ENCODE measurements at regions not wholly inside any gene's neighbourhood (a gene's known extent, or its start where the extent isn't known, plus 50 kb on each side); places are given as distances from the start of the nearest gene placed in this dataset.

DNA sequence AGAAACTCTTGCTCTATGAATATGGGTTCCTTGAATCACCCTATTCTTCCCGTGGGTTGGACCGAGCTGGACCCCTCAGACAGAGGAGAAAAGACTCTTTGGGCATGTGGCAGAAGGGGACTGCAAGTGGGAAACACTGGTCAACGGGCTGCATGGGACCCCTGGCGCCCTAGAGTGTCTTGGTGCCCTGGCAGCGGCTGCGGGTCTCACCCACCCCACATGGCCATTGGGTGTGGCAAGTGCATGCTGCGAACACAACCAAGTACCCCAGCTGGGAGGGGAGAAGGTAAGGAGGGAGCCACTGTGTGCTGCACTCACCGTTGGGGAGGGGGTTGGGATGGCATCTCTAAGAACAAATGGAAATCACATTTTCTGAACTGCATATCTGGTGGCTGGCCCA lies 438.8 kb upstream of the EYS start:
- no peak overlapping the region for H2AFZ ChIP-seq
- no peaks in the 10 kb centered on the region for H3F3A ChIP-seq (ENCODE audit: insufficient read depth, low read depth)
- no peaks in the 10 kb centered on the region for H3K27me3 ChIP-seq (ENCODE audit: insufficient read depth, low read depth)
- TF ChIP-seq EZH2 (IDR thresholded peaks at IDR 0.05; ENCODE audit: low read depth) = no peak
- TF ChIP-seq, protein P1, sequence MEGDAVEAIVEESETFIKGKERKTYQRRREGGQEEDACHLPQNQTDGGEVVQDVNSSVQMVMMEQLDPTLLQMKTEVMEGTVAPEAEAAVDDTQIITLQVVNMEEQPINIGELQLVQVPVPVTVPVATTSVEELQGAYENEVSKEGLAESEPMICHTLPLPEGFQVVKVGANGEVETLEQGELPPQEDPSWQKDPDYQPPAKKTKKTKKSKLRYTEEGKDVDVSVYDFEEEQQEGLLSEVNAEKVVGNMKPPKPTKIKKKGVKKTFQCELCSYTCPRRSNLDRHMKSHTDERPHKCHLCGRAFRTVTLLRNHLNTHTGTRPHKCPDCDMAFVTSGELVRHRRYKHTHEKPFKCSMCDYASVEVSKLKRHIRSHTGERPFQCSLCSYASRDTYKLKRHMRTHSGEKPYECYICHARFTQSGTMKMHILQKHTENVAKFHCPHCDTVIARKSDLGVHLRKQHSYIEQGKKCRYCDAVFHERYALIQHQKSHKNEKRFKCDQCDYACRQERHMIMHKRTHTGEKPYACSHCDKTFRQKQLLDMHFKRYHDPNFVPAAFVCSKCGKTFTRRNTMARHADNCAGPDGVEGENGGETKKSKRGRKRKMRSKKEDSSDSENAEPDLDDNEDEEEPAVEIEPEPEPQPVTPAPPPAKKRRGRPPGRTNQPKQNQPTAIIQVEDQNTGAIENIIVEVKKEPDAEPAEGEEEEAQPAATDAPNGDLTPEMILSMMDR (conservative IDR thresholded peaks at IDR 0.05) = no peak
- H3K4me3 ChIP-seq = no peak overlapping the region
- no peak overlapping the region for H3K4me2 ChIP-seq
- H3K36me3 ChIP-seq (ENCODE audit: low read depth) = no peaks in the 10 kb centered on the region
- no peaks in the 10 kb centered on the region for H3K4me1 ChIP-seq (replicated peaks; ENCODE audit: insufficient read depth)
- no peaks in the 10 kb centered on the region for H3K79me2 ChIP-seq (ENCODE audit: low read depth)
- intact Hi-C loops (cut with micrococcal nuclease; ENCODE audit: unreplicated experiment) = no loop called here
- H3K9me2 ChIP-seq (ENCODE audit: insufficient read depth) = no peaks in the 10 kb centered on the region
- no peaks in the 10 kb centered on the region for H4K20me1 ChIP-seq (ENCODE audit: insufficient read depth)
- DNase-seq = no peak
- no peaks in the 10 kb centered on the region for H3K9me3 ChIP-seq (ENCODE audit: insufficient read depth, low read depth)
- no TSS peak for BruUV-seq (replicated peaks)
- ChIA-PET POLR2A (ENCODE audit: unreplicated experiment) (no interaction called here), CTCF (no interaction called here)
- no peak overlapping the region for H3K27ac ChIP-seq

DNA sequence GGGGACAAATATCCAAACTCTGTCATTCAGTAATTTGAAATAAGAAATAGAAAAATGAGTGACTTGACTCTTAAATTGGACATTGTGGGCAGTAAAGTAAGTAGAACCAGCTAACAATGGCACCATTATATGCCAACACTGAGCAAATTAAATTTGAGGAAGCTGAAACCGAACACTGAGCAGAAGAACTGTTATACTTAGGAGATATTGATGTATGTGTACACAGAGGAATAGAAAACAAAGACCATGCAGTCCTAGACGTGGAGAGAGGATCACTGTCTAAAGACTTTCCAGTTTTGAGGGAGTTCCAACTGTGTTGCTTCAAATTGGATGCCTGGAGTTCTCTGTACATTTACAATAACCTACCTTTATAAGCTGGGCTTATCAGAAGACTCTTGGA lies 427.0 kb upstream of the EYS start:
- H2AFZ ChIP-seq = no peak overlapping the region
- H3K4me2 ChIP-seq = no peak overlapping the region
- no peak overlapping the region for H3K4me3 ChIP-seq
- no peak overlapping the region for H3K27ac ChIP-seq
- DNase-seq = no peak
- no peaks in the 10 kb centered on the region for H3K9me2 ChIP-seq (ENCODE audit: insufficient read depth)
- no peaks in the 10 kb centered on the region for H4K20me1 ChIP-seq (ENCODE audit: insufficient read depth)
- BruUV-seq (replicated peaks) = no TSS peak
- POLR2A ChIA-PET (ENCODE audit: unreplicated experiment) = no interaction called here
- CTCF ChIA-PET = interaction anchor here (0.6 kb wide), 1 partner anchor 105 kb away, joined by 3 read pairs; no protein-coding TSS in a partner anchor
- H3K9me3 ChIP-seq (ENCODE audit: insufficient read depth, low read depth) = no peaks in the 10 kb centered on the region; the same call in 1 of the 2 replicates
- TF ChIP-seq, protein P1 (conservative IDR thresholded peaks at IDR 0.05) = no peak
- no peak for TF ChIP-seq EZH2 (IDR thresholded peaks at IDR 0.05; ENCODE audit: low read depth)
- no peaks in the 10 kb centered on the region for H3K79me2 ChIP-seq (ENCODE audit: low read depth)
- no peaks in the 10 kb centered on the region for H3K36me3 ChIP-seq (ENCODE audit: low read depth)
- H3F3A ChIP-seq (ENCODE audit: insufficient read depth, low read depth) = no peaks in the 10 kb centered on the region
- intact Hi-C loops (cut with micrococcal nuclease; ENCODE audit: unreplicated experiment) = no loop called here
- no peaks in the 10 kb centered on the region for H3K4me1 ChIP-seq (replicated peaks; ENCODE audit: insufficient read depth)
- H3K27me3 ChIP-seq (ENCODE audit: insufficient read depth, low read depth) = no peaks in the 10 kb centered on the region

DNA sequence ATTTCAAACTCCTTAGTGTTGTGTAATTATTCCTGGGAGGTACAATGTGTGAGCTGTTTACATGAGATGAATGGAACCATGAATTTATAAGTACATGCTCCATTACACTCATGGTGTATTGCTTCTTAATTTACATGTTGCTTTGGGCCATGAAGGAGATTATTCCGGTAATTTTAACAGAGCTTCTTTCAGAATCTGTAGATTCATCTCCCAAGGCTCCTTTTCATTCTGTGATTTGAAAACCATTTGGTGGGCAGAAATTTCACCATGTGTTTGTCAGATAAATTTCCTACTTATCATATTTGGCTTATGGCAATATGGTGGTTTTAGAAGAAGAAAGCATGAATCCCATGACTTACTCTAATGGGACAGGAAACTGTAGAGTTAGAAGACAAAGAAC lies 421.6 kb upstream of the EYS start:
- no peak overlapping the region for H3K4me2 ChIP-seq
- POLR2A ChIA-PET (ENCODE audit: unreplicated experiment) = no interaction called here
- BruUV-seq (replicated peaks) = no TSS peak

More for the DNA sequence above, 421.6 kb upstream of the EYS start:
- Histone ChIP-seq H3K9me2 (ENCODE audit: insufficient read depth) (no peaks in the 10 kb centered on the region), H3K27ac (no peak overlapping the region), H2AFZ (no peak overlapping the region), H3K4me3 (no peak overlapping the region), H3K79me2 (ENCODE audit: low read depth) (no peaks in the 10 kb centered on the region), H3K9me3 (ENCODE audit: insufficient read depth, low read depth) (no peaks in the 10 kb centered on the region), H3K27me3 (ENCODE audit: insufficient read depth, low read depth) (no peaks in the 10 kb centered on the region), H3K36me3 (ENCODE audit: low read depth) (no peaks in the 10 kb centered on the region), H3K4me1 (replicated peaks; ENCODE audit: insufficient read depth) (no peaks in the 10 kb centered on the region), H4K20me1 (ENCODE audit: insufficient read depth) (no peaks in the 10 kb centered on the region), H3F3A (ENCODE audit: insufficient read depth, low read depth) (no peaks in the 10 kb centered on the region)
- DNase-seq = no peak
- intact Hi-C loops (cut with micrococcal nuclease; ENCODE audit: unreplicated experiment) = no loop called here
- no peak for TF ChIP-seq EZH2 (IDR thresholded peaks at IDR 0.05; ENCODE audit: low read depth)
- TF ChIP-seq, protein P1 (conservative IDR thresholded peaks at IDR 0.05) = no peak
- CTCF ChIA-PET = no interaction called here

Measured in PC-9 (cell line).